ENCODE measurements at regions not wholly inside any gene's neighbourhood (a gene's known extent, or its start where the extent isn't known, plus 50 kb on each side); places are given as distances from the start of the nearest gene placed in this dataset.

- Histone ChIP-seq H3K27ac (no peak overlapping the region), H3K4me1 (no peaks in the 10 kb centered on the region), H3K9me3 (no peaks in the 10 kb centered on the region), H3K36me3 (replicated peaks in 1 of 2; ENCODE audit: insufficient read depth in 1 of 2, low read depth in 2 of 2) (no peaks in the 10 kb centered on the region), H3K27me3 (no peaks in the 10 kb centered on the region), H3K4me3 (no peak overlapping the region)
- no peak for DNase-seq
- no peak for ATAC-seq
- intact Hi-C loops (cut with DNase I): no loop called here
- 55 to 63% methylated on average over 4 of the region's 4 CpGs for WGBS, 2 donors
- TF ChIP-seq POLR2A (IDR thresholded peaks at IDR 0.05) (no peak), CTCF (IDR thresholded peaks at IDR 0.05) (no peak)
Measured at GRCh38 chr5:58074222-58074621, 385.7 kb downstream of the PLK2 start.

- DNase-seq: no peak
- no peaks in the 10 kb centered on the region for H3K4me1 ChIP-seq
- ATAC-seq: no peak
- H3K4me3 ChIP-seq: no peak overlapping the region
- WGBS, 2 donors: 99 to 100% methylated on average over 2 of the region's 2 CpGs
- TF ChIP-seq CTCF (IDR thresholded peaks at IDR 0.05): no peak
- TF ChIP-seq POLR2A (IDR thresholded peaks at IDR 0.05): no peak
- no peak overlapping the region for H3K27ac ChIP-seq
- intact Hi-C loops (cut with DNase I): no loop called here
- H3K27me3 ChIP-seq: no peaks in the 10 kb centered on the region
- no peaks in the 10 kb centered on the region for H3K9me3 ChIP-seq
- H3K36me3 ChIP-seq (replicated peaks in 1 of 2; ENCODE audit: insufficient read depth in 1 of 2, low read depth in 2 of 2): no peaks in the 10 kb centered on the region
Measured at GRCh38 chr5:58073243-58073642, 386.6 kb downstream of the PLK2 start.

DNA sequence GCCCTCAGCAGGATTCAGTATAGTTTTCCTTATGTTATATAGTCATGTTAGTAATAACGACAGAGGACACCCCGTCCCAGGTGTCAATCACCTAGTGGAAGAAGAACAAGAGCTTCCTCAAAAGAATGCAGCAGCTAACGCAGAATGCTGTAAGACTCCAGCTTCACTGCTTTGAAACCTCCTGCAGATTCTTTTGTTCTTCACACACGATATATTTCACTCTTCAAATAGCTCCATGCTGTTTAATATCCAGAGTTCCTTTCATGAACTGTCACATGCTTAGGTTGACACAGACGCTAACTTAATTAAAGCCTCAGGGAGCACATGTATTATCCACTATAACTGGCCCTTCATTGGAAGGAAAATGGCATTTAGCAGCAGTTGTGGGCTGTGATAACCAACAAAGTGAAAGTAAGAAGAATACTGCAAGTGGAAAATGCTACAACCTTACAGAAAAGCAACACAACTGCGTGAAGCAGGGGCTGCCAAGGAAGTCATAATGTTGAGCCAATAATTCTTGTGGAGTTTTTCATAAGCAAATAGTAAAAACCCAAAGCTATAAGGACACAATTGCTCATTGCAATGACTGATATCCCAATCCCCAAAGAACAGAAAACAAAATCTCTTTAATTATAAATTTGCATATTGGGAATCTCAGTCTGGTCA lies 387.5 kb downstream of the PLK2 start:
- no peaks in the 10 kb centered on the region for H3K27me3 ChIP-seq
- H3K36me3 ChIP-seq (replicated peaks in 1 of 2; ENCODE audit: insufficient read depth in 1 of 2, low read depth in 2 of 2): no peaks in the 10 kb centered on the region
- no peak for ATAC-seq
- DNase-seq: no peak
- WGBS, 2 donors: 76 to 82% methylated on average over 6 of the region's 6 CpGs
- H3K9me3 ChIP-seq: no peaks in the 10 kb centered on the region
- intact Hi-C loops (cut with DNase I): no loop called here
- H3K4me3 ChIP-seq: no peak overlapping the region
- H3K27ac ChIP-seq: no peak overlapping the region
- H3K4me1 ChIP-seq: no peaks in the 10 kb centered on the region
- no peak for TF ChIP-seq POLR2A (IDR thresholded peaks at IDR 0.05)
- no peak for TF ChIP-seq CTCF (IDR thresholded peaks at IDR 0.05)

- Histone ChIP-seq H3K36me3 (replicated peaks in 1 of 2; ENCODE audit: insufficient read depth in 1 of 2, low read depth in 2 of 2) (no peaks in the 10 kb centered on the region), H3K4me3 (no peak overlapping the region), H3K4me1 (no peaks in the 10 kb centered on the region), H3K27ac (no peak overlapping the region), H3K9me3 (no peaks in the 10 kb centered on the region), H3K27me3 (no peaks in the 10 kb centered on the region)
- 77 to 82% methylated on average over 4 of the region's 4 CpGs for WGBS, 2 donors
- TF ChIP-seq CTCF (IDR thresholded peaks at IDR 0.05) (no peak), POLR2A (IDR thresholded peaks at IDR 0.05) (no peak)
- DNase-seq: no peak
- intact Hi-C loops (cut with DNase I): no loop called here
- no peak for ATAC-seq
Measured at GRCh38 chr5:58071566-58071965, 388.3 kb downstream of the PLK2 start.

DNA sequence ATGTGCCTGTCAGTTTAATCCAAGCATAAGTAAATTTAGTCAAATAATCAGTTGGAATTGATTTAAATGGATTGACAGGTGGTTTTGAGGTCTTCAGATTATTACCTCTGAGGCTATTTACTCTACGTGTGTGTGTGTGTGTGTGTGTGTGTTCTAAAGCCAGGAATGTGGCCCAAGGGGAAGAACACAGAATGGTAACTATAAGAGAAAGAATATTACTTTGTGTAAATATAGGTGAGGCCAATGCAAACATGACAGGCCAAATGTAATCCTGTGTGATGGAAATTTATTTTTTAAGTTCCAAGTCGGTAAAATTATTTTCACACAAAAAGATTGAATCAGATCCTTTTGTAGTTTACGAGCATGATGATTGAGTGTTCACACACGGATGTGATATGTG lies 390.0 kb downstream of the PLK2 start:
- H3K27me3 ChIP-seq: no peaks in the 10 kb centered on the region
- no peaks in the 10 kb centered on the region for H3K36me3 ChIP-seq (replicated peaks in 1 of 2; ENCODE audit: insufficient read depth in 1 of 2, low read depth in 2 of 2)
- 44 to 54% methylated on average over 4 of the region's 4 CpGs for WGBS, 2 donors
- DNase-seq (no peak), ATAC-seq (no peak)
- no peak overlapping the region for H3K4me3 ChIP-seq
- no peaks in the 10 kb centered on the region for H3K9me3 ChIP-seq
- intact Hi-C loops (cut with DNase I): loop anchor here (10.0 kb wide), 1 partner anchor 145 kb away; no protein-coding TSS in a partner anchor
- H3K27ac ChIP-seq: no peak overlapping the region
- H3K4me1 ChIP-seq: no peaks in the 10 kb centered on the region
- TF ChIP-seq CTCF (IDR thresholded peaks at IDR 0.05): no peak
- TF ChIP-seq POLR2A (IDR thresholded peaks at IDR 0.05): no peak
